Tibial nerve (tissue), 4 donors: ENCODE measurements at regions not wholly inside any gene's neighbourhood (a gene's known extent, or its start where the extent isn't known, plus 50 kb on each side); places are given as distances from the start of the nearest gene placed in this dataset.
A peak's percentile ranks its signal among the peaks of the same experiment; 100 is the strongest.
"Not testable (repeated sequence)": the region's sequence is repeated elsewhere in the genome, so short reads cannot be mapped to it uniquely, and the experiment has no call there.

Source experiments
- DNase-seq, 2 donors: peaks; one replicate each; pipeline ENCODE4 v3.0.0-alpha.2; 2019; ENCODE audit warnings: low spot score in 2 of 2
- H3K27ac ChIP-seq, 4 donors: fragments of 200-600 bp; sonication (generic) in 3 of 4; one replicate each; pipeline ENCODE4 v1.5.1; 2017 to 2019; ENCODE audit warnings: mild to moderate bottlenecking in 1 of 4
- H3K27me3 ChIP-seq, 2 donors: fragments of 200-600 bp; sonication (generic) in 1 of 2; one replicate each; pipeline versions ENCODE4 v1.5.1 to v1.6.0; 2017 to 2019
- H3K36me3 ChIP-seq, 3 donors: fragments of 200-600 bp; sonication (generic); one replicate each; pipeline ENCODE4 v1.5.1; 2018 to 2019
- H3K4me1 ChIP-seq, 4 donors: fragments of 200-600 bp; sonication (generic) in 3 of 4; one replicate each; pipeline ENCODE4 v1.5.1; 2017 to 2019
- H3K4me3 ChIP-seq, 4 donors: fragments of 200-600 bp; sonication (generic) in 3 of 4; one replicate each; pipeline ENCODE4 v1.5.1; 2017 to 2019; ENCODE audit warnings: mild to moderate bottlenecking in 1 of 4, moderate library complexity in 1 of 4
- H3K9me3 ChIP-seq, 4 donors: fragments of 200-600 bp; sonication (generic) in 3 of 4; one replicate each; pipeline ENCODE4 v1.5.1; 2017 to 2019
- CTCF ChIP-seq, 5 experiments: fragments of 200-600 bp in 3 of 5; fragments of 450-650 bp in 2 of 5; sonication (generic) in 3 of 5; IDR thresholded peaks; one replicate each; pipeline ENCODE4 v1.5.1; 2016 to 2019; ENCODE audit warnings: antibody characterized with exemption in 5 of 5, mild to moderate bottlenecking in 3 of 5, moderate library complexity in 2 of 5
- EP300 ChIP-seq, 2 donors: sonication (generic); formaldehyde crosslinking; IDR thresholded peaks; one replicate each; pipeline ENCODE4 v1.6.1; 2017; ENCODE audit warnings: antibody characterized with exemption in 2 of 2, mild to moderate bottlenecking in 1 of 2
- POLR2A ChIP-seq, 2 donors: fragments of 450-650 bp; IDR thresholded peaks; one replicate each; pipeline ENCODE4 v1.6.1; 2017; ENCODE audit warnings: antibody characterized with exemption in 2 of 2, mild to moderate bottlenecking in 2 of 2, moderate library complexity in 2 of 2
- whole genome bisulfite sequencing, 2 donors: methylation state at CpG; one replicate each; pipeline ENCODE4 v1.1.5; 2018; 5-methylcytosine and 5-hydroxymethylcytosine counted together

- peak in 1 of 2 donors; percentile 39 for TF ChIP-seq EP300 (IDR thresholded peaks at IDR 0.05)
- H3K27ac ChIP-seq: peak overlapping the region in 1 of 4 donors; percentile 24
- not testable (repeated sequence) for H3K4me1 ChIP-seq, H3K27me3 ChIP-seq, H3K36me3 ChIP-seq, H3K4me3 ChIP-seq, H3K9me3 ChIP-seq
- WGBS, 2 donors: 70% methylated on average over 5 of the region's 5 CpGs; no CpG with 5 or more reads in 1 of the 2 donors
- peak in 1 of 2 donors; percentile 7 for DNase-seq
These were observed 168.2 kb downstream of the RBMY1A1 start for GRCh38 chrY:21702927-21703326.

- Histone ChIP-seq H3K27ac (no peak overlapping the region), H3K36me3 (no peaks in the 10 kb centered on the region), H3K27me3 (no peaks in the 10 kb centered on the region), H3K4me1 (no peaks in the 10 kb centered on the region), H3K4me3 (no peak overlapping the region), H3K9me3 (no peaks in the 10 kb centered on the region)
- no peak for DNase-seq
- TF ChIP-seq EP300 (IDR thresholded peaks at IDR 0.05): no peak
- no peak for TF ChIP-seq POLR2A (IDR thresholded peaks at IDR 0.05)
- no peak for TF ChIP-seq CTCF (IDR thresholded peaks at IDR 0.05)
These were observed 170.6 kb downstream of the RBMY1A1 start for GRCh38 chrY:21705309-21705708.

- H3K4me3 ChIP-seq, DNase-seq, H3K27me3 ChIP-seq, H3K36me3 ChIP-seq, H3K4me1 ChIP-seq, H3K9me3 ChIP-seq, H3K27ac ChIP-seq: not testable (repeated sequence)
- 31% methylated on average over 2 of the region's 3 CpGs; no CpG with 5 or more reads in 1 of the 2 donors for WGBS, 2 donors
These were observed 171.9 kb downstream of the RBMY1A1 start for GRCh38 chrY:21706611-21707010.

- no CpG with 5 or more reads among the region's 2 CpGs for WGBS, 2 donors
- H3K4me3 ChIP-seq, H3K9me3 ChIP-seq, H3K4me1 ChIP-seq, DNase-seq, H3K36me3 ChIP-seq, H3K27ac ChIP-seq, H3K27me3 ChIP-seq: not testable (repeated sequence)
These were observed 158.8 kb downstream of the RBMY1D start for GRCh38 chrY:21735489-21736060.

- H3K36me3 ChIP-seq, H3K27me3 ChIP-seq, H3K4me1 ChIP-seq, H3K27ac ChIP-seq, H3K4me3 ChIP-seq, DNase-seq, H3K9me3 ChIP-seq: not testable (repeated sequence)
- WGBS, 2 donors: no CpG with 5 or more reads among the region's 5 CpGs
These were observed 149.3 kb downstream of the RBMY1D start for GRCh38 chrY:21744998-21745397.

GRCh38 chrY:21760243-21760642 lies 134.1 kb downstream of the RBMY1D start:
- H3K4me1 ChIP-seq, H3K36me3 ChIP-seq, H3K27me3 ChIP-seq, H3K4me3 ChIP-seq, H3K27ac ChIP-seq, H3K9me3 ChIP-seq, DNase-seq: not testable (repeated sequence)
- no CpG with 5 or more reads among the region's 5 CpGs for WGBS, 2 donors

GRCh38 chrY:21767824-21768223 lies 126.5 kb downstream of the RBMY1D start:
- not testable (repeated sequence) for H3K27me3 ChIP-seq, H3K36me3 ChIP-seq, H3K4me3 ChIP-seq, H3K27ac ChIP-seq, DNase-seq, H3K9me3 ChIP-seq, H3K4me1 ChIP-seq
- WGBS, 2 donors: no CpG with 5 or more reads among the region's 1 CpG

GRCh38 chrY:21782174-21782860 lies 112.0 kb downstream of the RBMY1D start:
- not testable (repeated sequence) for H3K36me3 ChIP-seq, DNase-seq, H3K27ac ChIP-seq, H3K4me3 ChIP-seq, H3K9me3 ChIP-seq, H3K4me1 ChIP-seq, H3K27me3 ChIP-seq
- no CpG with 5 or more reads among the region's 4 CpGs for WGBS, 2 donors
